Myocyte (in vitro differentiated cells): ENCODE measurements at regions not wholly inside any gene's neighbourhood (a gene's known extent, or its start where the extent isn't known, plus 50 kb on each side); places are given as distances from the start of the nearest gene placed in this dataset.
"Not testable (repeated sequence)": the region's sequence is repeated elsewhere in the genome, so short reads cannot be mapped to it uniquely, and the experiment has no call there.

Experiments used
- DNase-seq: peaks from one replicate; pipeline ENCODE4 v3.0.0-alpha.2; 2012; ENCODE audit warnings: low read depth

- DNase-seq: no peak
Measured at GRCh38 chr19:31445406-31445805, 96.2 kb upstream of the TSHZ3 start.

GRCh38 chr19:31448221-31448657 is 99.0 kb upstream of the TSHZ3 start:
- DNase-seq: peak; percentile 98

DNA sequence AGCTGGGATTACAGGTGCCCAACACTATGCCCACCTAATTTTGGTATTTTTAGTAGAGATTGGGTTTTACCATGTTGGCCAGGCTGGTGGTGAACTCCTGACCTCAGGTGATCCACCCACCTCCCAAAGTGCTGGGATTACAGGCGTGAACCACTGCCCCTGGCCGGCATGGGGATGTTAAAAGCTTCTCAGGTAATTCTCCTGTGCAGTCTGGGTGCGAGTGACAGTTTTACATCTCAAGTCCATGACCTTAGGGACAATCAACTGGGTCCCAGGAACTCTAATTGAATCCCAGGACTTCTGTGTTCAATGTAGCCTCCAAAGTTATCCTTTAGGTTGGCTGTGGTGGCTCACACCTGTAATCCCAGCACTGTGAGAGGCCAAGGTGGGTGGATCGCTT is 100.1 kb upstream of the TSHZ3 start:
- DNase-seq: no peak

DNA sequence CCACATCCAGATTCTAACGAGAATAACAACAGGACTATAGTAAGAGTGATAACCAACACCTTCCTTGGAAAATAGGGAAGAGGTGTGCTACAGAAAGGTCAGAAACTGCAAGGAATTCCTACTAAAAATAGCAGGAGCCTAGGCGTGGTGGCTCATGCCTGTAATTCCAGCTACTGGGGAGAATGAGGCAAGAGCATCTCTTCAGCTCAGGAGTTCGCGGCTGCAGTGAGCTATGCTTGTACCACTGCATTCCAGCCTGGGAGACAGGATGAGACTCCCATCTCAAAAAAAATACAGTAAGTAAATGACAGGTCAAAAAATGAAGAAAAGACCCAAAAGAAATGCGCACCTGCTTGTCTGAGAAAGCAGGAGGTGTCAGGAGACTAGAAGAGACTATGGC is 101.5 kb upstream of the TSHZ3 start:
- no peak for DNase-seq

- DNase-seq: peak; percentile 18
Measured at GRCh38 chr19:31451686-31452330, 102.6 kb upstream of the TSHZ3 start.

- no peak for DNase-seq
Measured at GRCh38 chr19:31459430-31459829, 110.2 kb upstream of the TSHZ3 start.

DNA sequence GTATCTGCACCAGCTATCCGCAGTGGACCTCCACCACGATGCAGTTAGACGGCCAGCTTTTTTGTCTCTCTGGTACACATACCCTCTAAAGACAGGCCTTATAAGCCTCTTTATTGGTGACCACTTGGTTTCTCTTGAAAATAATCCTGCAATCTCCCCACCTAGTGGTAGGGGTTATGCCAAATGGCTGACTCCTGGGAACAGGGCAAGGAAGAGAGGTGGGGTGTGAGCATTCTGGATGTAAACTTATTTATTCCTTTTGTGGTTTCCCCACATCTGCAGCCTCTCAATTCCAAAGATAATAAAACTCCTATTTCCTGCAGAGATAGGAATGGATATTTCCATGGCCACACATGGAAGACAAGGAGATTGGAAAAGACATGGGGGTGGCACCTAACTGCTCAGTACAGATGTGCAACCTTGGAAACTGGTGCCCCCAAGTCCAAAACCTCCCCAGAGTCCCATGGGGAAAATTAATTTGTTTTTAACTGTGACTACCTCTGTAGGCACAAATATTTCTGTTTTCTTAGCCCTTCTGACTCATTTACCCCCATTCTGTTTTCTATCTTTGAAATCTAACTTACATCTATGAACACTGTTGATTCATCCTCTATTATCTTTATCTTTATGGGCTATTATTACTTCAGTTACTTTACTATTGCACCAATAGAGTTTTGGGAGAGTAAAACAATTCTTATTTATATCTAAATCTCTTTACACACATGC is 112.7 kb upstream of the TSHZ3 start:
- no peak for DNase-seq

DNA sequence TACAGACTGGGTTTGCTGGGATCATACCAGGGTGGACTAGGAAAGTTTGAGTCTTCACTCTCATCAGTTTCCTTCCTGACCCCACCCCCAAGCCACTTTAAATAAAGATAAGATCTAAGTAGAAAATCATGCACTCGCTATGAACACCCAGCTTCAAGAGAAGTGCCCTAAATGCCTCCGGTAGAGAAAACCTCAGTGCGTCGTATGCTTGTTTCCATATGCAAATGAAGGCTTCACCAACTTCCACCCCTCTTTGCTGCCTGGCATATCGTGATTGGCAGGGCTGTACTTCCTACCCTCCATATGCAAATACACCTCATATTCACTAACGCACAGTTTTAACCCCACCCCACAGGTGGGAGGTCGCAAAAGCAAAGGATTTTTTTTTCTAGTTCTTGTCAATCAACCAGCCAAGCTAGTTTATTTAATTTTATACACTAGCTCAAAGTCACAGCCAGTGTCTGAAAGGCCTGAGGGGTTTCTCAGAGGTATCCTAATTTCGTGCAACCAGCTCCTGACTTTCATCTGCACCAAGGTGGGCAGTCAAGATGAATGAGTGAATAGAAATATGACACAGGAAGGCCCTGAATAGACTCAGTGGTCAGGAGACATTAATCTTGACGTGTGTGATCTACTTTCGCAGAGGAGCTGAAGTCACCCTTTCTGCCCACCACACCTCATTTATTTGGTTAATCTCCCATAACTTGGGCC is 121.1 kb upstream of the TSHZ3 start:
- no peak for DNase-seq

GRCh38 chr19:31470952-31471351 is 121.7 kb upstream of the TSHZ3 start:
- no peak for DNase-seq

GRCh38 chr19:31478241-31478640 is 129.0 kb upstream of the TSHZ3 start:
- peak; percentile 60 for DNase-seq

DNA sequence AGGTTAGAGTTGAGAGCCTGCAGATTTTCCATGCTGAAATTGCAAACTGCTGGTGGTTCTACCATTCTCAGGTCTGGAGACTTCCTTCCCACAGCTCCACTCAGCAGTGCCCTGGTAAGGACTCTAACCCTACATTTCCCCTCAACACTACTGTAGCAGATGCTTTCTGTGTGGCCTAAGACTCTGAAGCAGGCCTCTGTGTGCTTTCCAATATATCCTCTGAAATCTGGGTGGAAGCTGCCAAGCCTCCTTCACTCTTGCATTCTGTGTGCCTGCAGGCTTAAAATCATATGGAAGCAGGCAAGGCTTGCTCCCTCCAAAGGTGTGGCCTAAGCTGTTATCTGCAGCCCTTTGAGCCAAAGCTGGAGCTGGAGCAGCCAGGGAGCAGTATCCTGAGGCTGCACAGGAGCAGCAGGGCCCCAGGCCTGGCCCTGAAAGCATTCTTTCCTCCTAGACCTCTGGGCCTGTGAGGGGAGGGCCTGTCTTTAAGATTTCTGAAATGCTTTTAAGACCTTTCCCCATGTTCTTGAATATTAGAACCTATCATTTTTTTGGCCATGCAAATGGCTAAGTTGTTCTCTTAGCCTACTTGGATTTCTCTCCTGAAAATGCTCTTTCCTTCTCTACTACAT is 134.1 kb upstream of the TSHZ3 start:
- no peak for DNase-seq

DNA sequence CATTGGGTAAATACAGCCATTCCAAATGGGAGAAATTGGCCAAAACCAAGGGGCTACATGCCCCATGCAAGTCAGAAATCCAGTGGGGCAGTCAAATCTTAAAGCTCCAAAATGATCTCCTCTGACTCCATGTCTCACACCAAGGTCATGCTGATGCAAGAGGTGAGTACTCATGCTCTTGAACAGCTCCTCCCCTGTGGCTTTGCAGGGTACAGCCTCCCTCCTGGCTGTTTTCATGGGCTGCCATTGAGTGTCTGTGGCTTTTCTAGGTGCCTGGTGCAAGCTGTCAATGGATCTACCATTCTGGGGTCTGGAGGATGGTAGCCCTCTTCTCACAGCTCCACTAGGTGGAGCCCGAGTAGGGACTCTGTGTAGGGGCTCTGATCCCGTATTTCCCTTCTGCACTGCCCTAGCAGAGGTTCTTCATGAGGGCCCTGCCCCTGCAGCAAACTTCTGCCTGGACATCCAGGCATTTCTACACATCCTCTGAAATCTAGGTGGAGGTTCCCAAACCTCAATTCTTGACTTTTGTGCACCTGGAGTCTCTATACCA is 135.7 kb upstream of the TSHZ3 start:
- not testable (repeated sequence) for DNase-seq

- no peak for DNase-seq
Measured at GRCh38 chr19:31485472-31485871, 136.2 kb upstream of the TSHZ3 start.

DNA sequence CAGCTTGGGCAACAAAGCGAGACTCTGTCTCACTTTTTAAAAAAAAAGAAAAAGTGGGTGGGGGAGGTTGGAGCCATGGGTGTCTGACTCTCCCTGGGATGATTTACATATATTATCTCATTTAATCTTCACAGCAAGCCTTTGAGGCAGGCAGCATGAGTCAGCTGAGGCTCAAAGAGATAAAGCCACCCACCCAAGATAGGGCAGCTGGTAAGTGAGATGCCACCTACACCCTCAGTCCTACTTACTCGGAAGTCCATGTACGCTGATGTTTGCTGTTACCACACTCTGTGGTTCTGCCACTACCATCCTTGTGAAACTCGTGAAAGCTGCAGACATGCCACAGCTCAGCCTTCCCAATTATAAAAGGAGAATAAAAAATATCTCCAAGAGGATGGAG is 142.0 kb upstream of the TSHZ3 start:
- no peak for DNase-seq

- DNase-seq: no peak
Measured at GRCh38 chr19:31492050-31492449, 142.8 kb upstream of the TSHZ3 start.

DNA sequence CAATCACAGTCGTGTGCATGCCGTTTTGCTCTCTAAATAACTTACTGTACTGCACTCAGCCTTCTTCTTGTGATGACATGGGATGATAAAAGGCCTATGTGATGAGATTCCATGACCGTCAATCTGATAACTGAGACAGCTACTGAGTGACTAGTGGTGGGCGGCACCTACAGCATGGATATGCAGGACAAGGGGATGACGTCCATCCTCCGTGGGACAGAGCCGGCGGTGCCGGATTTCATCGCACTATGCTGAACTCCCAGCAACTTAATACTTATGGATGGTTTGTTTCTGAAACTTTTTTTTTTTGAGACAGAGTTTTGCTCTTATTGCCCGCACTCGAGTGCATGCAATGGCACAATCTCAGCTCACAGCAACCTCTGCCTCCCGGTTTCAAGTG is 146.8 kb upstream of the TSHZ3 start:
- no peak for DNase-seq

DNA sequence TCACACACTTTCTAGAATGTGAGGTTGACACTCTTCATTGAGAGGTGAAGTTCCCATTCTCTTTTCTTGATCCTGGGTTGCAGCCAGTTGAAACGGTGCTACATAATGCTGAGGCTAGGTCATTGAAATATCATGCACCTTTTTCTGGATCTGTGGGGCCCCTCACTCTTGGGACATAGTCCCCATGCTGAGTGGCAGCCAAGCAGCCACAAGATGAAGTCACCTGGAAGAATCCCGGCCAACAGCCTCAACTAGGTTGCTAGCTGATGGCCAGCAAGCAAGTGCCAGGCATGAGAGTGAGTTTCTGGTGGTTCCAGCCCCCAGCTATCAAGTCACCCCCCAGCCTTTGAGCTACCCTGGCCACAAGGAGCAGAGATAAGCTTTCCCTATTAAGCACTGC is 148.5 kb upstream of the TSHZ3 start:
- no peak for DNase-seq

DNA sequence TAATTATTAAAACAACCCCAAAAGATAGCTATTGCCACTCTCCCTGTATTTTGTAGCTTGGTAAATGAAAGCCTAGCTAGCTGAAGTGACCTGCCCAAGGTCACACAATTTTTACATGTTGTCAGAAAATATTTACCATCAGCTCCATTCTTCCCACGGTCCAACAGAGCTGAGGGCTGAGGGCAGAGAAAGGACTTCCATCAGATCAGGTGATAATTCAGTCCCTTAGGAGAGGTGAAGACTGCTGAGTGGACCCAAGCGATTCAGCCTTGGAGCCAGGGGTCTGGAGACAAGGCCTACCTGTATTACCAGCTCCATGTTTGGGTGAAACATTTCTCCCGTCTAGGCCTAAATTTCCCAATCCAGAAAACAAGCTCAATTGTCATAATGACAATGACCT is 149.5 kb upstream of the TSHZ3 start:
- DNase-seq: no peak

DNA sequence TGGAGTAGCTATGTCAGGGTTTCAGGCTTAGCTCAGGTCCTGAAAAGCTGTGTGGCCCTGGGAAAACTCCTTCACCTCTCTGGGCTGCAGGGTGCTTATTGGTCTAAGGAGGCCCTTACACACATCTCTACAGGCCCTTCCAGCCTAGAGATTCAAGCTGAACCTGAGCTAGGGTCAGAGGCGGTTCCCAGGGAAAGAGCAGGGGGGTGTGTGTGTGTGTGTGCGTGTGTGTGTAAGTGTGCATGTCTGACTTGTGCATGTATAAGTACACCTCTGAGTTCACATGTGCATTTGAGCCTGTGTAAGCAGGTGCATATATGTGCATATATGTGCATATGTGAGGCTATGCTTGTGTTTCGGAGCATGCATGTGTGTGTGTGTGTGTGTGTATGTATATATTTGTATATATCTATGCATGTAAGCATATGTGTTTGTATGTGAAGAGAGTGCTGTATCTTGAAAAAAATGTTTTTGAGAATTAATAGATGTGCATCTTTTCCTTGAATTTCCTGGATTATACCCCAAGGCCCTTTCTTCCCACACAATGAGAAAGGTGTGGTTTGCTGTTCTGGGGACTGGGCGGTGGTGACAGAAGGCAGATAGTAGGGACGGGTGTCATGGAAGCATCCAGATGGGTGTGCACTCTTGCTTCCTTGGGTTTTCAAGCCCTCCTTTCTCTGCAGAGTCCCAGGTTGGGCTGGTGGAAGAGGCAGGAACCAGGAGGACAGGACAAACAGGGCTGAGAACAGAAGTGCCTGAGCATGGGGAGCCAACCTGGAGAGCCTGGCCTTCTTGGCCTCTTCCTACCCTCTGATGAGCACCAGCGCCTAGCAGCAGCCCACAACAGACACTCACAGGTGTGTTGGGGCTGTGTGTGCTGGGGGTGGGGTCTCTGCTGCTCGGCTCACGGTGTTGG is 150.3 kb upstream of the TSHZ3 start:
- no peak for DNase-seq

- no peak for DNase-seq
Measured at GRCh38 chr19:31500197-31500830, 151.1 kb upstream of the TSHZ3 start.
